RCC 7860 (cell line): ENCODE measurements at regions not wholly inside any gene's neighbourhood (a gene's known extent, or its start where the extent isn't known, plus 50 kb on each side); places are given as distances from the start of the nearest gene placed in this dataset.
"Not testable (repeated sequence)": the region's sequence is repeated elsewhere in the genome, so short reads cannot be mapped to it uniquely, and the experiment has no call there.

Source experiments
- DNase-seq: peaks from one replicate; pipeline ENCODE4 v3.0.0-alpha.2; 2015; ENCODE audit warnings: low spot score
- FAIRE-seq: peaks from 2 replicates; lab custom pipeline; 2012; peaks lifted over from hg19 to GRCh38; lab: Jason Lieb, UNC

DNA sequence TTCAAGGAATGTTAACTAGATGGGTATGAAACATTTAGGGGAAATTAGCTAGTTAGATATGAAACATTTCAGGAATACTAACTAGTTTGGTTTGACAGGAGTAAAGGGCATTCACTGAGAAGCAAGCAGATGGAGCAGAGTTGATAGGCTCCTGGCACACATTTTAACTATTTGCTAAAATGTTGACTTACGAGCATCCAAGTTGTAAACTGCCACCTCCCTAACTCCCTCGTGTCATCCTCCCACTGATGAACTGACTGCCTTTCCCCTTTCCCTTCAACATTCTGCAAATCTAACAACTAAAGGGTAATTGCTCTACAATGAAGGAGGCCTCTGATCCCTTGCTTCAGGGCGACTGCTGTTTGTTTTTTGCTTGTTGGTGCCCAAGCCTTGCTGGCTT is 580.4 kb upstream of the FAM98A start:
- DNase-seq (no peak), FAIRE-seq (no peak)

DNA sequence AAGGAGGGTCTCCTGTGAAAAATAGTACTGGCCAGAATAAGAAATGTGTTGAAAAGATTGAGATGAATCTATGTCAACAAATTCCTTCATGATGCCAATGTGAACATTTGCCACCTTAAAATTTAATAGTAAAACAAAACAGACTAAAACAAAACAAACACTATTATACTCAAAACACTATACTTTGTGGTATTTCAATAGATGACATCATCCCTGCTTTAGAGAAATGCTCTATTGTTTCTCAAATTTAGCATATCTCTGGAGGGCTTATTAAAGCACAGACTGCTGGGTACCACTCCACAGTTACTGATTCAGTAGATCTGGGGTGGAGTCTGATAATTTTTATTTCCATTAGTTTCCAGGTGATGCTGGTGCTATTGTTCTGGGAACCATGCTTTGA is 579.4 kb upstream of the FAM98A start:
- DNase-seq = no peak
- no peak for FAIRE-seq

DNA sequence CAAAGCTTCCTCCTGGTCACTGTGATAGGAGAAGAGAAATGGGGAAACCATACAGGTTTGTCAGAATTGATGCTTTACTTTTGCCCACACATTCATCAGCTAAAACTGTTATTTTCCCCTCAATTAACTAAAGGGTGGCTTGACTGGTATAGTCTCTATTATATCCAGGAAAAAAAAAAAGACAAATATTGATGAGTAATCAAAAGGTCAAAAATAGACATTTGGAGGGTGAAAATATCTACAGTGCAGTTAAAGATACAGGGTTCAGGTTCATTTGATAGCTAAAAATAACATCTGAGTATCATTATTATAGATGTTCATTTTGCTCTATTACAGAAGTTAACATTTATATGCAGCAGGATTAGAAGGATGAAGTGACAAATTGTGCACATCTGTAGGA is 577.6 kb upstream of the FAM98A start:
- FAIRE-seq (no peak), DNase-seq (no peak)

DNA sequence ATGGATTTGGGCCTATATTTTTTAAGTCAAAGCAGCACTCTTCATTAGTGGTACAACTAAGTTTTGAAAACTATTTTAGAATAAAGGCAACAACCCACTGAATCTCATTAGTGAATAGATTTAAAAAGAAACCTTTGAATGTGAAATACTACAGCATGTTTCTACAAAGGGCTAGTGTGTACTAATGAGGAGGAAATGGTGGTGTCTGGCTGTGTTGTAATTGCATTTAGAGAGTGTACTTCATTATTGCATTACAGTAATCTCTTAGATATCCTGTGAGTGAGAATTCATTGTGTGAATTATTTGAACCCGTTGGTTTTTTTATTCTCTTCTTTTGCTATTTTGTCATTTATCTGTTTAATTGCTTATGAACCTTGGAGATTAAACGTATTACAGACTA is 575.4 kb upstream of the FAM98A start:
- no peak for FAIRE-seq
- no peak for DNase-seq

DNA sequence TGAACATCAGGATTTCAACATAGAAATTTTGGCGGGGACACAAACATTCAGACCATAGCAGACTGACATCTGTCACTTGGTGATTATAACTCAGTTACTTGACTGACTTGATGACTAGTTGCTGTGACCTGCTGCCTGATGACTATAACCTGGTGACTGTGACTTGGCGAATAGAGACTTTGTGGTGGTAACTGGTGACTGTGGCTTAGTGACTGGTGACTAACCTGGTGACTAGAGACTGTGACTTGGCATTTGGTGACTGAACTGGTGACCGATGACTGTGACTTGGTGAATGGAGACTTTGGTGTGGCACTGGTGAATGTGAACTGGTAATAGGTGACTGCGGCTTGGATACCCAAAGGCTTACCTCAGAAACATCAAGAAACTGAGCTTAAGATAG is 563.1 kb upstream of the FAM98A start:
- DNase-seq (peak; percentile 90), FAIRE-seq (peak; percentile 89)

DNA sequence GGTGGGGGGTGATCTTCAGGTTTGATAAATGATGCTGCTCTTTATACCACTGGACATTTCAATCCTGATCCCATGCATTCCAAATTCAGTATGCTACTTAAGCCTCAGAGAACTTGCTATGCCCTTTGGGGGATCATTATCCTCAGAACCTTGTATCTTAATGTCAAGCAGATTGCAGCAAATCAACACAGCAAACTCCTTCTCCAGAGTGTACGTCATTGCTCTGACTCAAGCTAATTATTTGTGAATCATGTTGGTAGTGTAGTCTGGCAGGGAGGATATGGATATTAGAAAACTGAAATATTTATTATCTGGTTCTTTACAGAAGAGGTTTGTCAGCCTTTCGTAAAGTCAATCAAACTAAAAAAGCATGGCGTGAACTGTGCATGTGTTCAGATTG is 562.5 kb upstream of the FAM98A start:
- DNase-seq (peak; percentile 35), FAIRE-seq (peak; percentile 40)

DNA sequence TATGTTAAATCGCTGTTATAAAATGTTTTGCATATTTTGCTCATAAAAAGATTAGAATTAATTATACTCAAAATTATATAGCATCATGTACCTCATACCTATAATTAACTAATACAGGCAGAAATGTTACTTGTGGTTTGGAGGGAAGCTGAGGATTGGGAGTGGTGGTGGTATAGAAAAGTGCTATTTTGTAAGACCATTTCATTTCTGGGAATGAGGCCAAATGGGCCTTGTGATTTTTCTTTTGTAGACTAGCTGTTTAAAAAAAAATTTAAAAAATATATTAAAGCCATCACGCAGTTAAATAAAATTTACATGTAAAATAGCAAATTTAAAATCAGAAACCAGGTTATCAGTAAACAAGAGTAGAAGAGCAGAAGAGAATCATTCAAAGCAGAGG is 560.8 kb upstream of the FAM98A start:
- no peak for FAIRE-seq
- DNase-seq = no peak

DNA sequence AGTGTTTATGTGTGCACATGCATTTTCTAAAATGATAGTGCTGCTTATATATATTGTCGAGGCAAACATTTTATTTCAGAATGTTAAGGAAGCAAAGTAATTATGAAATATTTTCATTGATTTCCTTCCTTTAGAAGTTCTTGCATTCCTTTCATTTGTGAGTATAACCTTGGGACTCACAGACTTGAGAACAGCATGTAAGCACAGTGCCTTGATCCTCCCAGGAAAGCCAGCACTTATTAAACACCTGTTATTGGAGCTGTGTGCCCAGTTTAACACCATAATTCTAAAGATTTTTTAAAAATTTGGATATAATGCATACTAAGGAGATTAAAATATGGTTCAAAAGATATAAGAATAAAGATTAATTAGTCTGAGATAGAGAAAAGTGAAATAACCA is 554.4 kb upstream of the FAM98A start:
- no peak for FAIRE-seq
- DNase-seq = no peak

DNA sequence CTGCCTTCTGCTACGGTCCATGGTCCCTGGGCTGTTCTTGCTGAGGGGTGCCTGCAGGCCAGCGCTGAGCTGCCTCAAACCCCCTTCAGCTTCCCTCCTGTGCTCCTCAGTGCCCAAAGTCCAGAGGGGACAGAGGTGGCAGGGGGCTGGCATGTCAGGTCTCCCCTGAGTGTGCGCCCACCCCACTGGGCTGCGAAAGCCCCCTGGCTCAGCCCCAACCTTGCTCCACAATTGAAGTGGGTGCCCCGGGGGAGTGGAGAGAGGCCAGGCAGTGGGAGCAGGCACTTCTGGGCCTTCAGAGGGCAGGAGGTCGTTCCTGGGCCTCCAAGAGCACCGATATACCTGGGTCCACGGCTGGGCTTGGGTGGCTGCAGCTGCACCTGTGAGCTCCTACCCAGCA is 548.7 kb upstream of the FAM98A start:
- FAIRE-seq = no peak
- no peak for DNase-seq

DNA sequence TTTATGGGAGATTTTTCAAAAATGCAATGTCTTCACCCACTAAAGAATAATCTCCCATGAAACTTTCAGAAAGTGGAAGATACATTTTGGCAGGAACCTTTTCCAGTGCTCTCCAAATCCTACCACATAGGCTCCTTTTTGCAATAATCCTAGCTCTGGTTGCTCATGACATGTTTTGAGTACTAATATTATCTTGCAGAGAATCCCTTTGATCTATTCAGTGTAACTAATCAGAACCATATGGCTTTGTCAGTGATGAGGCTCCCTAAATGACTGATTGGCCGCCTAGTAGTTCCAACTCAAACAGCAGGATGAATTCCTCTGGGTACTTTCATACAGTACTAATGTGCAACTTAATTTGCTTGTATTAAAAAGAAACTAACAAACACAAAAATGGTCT is 544.0 kb upstream of the FAM98A start:
- DNase-seq (no peak), FAIRE-seq (no peak)

DNA sequence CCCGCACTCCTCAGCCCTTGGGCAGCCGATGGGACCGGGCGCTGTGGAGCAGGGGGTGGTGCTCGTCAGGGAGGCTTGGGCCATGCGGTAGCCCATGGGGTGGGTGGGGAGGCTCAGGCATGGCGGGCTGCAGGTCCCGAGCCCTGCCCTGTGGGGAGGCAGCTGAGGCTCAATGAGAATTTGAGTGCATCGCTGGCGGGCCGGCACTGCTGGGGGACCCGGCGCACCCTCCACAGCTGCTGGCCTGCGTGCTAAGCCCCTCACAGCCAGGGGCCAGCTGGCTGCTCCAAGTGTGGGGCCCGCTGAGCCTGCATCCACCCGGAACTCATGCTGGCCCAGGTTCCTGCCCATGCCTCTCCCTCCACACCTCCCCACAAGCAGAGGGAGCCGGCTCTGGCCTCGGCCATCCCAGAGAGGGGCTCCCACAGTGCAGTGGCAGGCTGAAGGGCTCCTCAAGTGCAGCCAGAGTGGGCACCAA is 543.5 kb upstream of the FAM98A start:
- not testable (repeated sequence) for FAIRE-seq, DNase-seq

DNA sequence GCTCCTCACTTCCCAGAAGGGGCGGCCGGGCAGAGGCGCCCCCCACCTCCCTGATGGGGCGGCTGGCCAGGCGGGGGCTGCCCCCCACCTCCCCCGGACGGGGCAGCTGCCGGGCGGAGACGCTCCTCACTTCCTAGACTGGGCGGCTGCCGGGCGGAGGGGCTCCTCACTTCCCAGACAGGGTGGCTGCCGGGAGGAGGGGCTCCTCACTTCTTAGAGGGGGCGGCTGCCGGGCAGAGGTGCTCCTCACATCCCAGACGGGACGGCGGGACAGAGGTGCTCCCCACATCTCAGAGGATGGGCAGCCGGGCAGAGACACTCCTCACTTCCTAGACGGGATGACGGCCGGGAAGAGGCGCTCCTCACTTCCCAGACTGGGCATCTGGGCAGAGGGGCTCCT is 534.0 kb upstream of the FAM98A start:
- not testable (repeated sequence) for DNase-seq, FAIRE-seq

DNA sequence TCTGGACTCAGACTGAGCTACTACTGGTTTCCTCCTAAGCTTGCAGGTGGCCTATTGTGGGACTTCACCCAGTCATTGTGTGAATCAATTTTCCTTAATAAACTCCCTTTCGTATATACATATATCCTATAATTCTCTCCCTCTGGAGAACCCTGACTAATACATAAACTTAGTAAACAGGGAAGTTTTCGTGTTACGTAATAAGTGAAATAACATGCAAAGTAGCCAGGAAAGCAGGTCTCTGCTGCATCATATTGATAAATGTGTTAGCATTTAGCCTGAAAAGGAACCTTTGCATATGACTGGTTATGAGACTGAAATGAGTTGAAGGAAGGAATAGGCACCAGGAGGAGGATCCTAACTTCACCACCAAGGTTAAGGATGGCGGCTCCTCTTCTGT is 527.2 kb upstream of the FAM98A start:
- no peak for DNase-seq
- no peak for FAIRE-seq

DNA sequence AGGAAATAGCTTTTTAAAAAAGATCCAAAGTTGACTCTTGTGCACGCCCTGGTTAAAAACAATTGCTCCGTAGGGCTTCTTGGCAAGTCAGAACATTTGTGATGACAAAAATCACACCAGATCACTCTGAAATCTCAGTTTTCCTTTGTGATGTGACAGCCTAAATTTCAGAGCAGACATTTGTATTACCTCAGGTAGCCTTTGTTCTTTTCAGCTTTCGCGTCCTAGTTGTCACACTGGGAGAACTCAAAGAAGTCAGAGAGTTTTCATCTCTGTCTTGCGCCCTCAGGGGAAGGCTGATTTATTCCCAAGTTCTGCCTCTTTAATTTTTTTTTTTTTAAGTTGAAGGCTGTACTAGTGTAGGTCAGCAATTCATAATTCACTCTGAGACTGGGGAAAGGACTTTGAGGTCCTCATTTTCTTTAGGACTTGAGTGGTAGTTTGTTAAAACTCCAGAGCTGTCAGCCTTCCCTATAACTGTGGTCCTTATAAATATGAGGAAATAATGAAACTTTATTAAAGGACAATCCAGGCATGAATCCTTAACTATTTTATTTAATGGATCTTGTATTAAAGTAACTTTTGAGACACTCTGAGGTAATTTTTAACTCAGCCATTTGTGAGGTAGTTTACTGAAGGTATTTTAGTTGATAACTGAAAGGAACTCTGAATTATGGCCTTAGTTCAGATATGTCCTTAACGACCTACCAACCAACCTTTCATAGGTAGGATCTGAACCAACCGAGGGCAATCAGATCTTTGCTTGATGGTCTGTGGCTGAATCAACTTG is 525.1 kb upstream of the FAM98A start:
- no peak for DNase-seq
- peak; percentile 90 for FAIRE-seq

DNA sequence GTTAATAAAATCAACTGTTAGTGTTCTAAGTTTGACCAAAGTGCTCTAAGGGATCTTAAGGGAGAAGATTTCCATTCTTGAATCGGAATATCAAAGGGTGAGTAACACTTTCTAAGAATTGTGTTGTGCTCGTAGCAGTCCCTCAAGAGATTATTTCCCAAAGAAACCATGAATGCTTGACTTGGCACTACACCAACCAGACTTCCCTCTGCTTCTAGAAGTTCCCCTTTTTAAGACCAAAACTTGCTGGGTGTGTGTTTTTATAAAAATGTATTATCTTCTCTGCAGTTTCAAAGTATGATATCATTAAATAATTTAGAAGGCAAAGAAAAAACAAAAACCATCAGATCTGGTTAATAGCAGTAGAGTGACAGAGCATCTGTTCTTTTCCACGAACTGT is 522.0 kb upstream of the FAM98A start:
- FAIRE-seq = no peak
- DNase-seq = no peak

DNA sequence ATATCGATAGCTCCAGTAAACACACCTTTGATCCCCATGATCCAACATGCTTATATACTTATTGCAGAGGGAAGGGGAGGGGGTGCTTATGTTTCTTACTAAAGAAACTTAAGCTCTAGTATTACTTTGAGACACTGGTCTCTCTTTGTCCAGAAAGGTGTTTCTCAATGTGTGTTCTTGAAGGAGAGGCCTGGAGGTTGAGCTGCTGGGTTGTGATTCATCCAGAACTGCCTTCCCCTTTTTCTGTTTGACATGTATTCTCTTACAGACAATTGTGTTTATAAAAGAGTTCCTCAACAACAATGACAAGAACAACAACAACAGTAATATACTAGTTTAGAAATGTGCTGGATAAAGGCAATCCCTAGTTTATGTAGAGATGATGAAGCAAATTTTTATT is 516.0 kb upstream of the FAM98A start:
- FAIRE-seq (no peak), DNase-seq (no peak)

DNA sequence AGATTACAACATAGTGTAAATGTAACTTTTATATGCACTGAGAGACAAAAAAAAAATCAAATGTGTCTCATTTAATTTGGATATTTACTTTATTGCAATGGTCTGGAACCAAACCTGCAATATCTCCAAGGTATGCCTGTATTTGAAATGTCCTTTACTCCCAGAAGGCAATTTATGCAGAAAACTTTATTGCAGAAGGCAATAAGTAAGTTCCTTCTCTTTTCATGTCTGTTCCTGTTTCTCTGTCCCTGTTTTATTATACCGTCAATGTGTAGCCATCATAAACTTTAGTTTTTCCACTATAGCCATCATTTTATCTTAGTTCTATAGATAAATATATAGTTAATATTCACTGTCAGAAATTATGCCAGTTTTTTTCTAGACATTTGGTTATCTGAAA is 513.1 kb upstream of the FAM98A start:
- no peak for FAIRE-seq

DNA sequence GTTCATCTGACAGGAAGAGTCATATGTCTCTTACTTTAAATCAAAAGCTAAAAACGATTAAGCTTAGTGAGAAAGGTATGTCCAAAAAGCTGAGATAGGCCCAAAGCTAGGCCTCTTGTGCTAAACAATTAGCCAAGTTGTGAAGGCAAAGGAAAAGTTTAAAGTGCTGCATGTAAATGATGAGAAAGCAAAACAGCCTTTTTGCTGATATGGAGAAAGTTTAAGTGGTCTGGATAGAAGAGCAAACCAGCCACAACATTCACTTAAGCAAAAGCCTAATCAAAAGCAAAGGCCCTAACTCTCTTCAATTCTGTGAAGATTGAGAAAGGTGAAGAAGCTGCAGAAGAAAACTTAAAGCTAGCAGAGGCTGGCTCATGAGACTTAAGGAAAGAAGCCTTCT is 511.3 kb upstream of the FAM98A start:
- DNase-seq = no peak
- no peak for FAIRE-seq

More for the DNA sequence above, 513.1 kb upstream of the FAM98A start:
- no peak for DNase-seq

DNA sequence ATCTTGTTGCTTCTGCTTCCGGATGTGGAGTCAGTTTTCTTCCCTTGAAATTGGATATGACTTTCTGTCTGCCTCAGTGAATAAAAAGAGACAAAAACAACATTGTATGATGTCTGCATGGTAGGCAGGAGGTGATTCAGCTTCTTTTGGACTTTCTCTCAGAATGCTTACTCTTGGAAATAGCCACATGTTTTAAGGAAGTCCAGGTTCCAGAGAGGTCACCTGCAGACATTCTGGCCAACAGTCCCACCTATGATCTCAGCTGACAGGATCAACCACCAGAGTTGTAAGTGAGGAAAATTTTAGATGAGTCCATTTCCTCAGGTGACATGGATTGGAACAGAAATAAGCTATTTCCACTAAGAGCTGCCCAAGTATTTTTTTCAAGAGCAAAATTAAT is 508.7 kb upstream of the FAM98A start:
- DNase-seq (no peak), FAIRE-seq (no peak)

DNA sequence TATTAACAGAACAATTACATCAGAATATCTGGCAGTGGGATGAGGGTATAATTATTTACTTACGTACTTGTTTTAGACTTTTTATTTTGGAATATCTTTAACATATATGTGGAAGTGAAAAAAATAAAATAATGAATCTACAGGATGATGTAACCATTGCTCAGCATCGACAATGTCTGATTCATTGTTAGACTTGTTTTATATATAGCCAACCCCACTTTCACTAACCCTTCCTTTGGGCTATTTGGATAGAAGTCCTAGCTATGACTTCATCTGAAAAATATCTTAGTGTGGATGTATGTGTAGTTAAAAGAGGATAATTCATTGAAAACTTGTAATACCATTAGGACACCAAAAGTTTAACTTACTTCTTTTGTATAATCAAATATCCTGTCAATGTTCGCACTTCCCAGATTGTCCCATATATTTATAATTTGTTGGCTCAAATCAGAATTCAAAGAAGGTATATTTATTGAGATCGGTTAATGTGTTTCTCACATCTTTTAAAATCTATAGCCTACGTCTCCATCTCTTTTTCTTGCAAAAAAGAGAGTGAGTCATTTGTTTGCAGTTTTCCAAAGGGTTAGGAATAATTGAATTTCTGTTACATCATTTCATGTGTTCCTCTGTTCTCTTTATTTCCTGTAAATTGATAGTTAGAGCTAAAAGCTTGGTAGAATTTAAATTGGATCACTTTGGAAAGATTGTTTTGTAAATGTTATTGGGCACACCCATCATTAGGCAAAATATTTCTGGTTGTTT is 506.1 kb upstream of the FAM98A start:
- DNase-seq = peak; percentile 90
- FAIRE-seq = peak; percentile 98

DNA sequence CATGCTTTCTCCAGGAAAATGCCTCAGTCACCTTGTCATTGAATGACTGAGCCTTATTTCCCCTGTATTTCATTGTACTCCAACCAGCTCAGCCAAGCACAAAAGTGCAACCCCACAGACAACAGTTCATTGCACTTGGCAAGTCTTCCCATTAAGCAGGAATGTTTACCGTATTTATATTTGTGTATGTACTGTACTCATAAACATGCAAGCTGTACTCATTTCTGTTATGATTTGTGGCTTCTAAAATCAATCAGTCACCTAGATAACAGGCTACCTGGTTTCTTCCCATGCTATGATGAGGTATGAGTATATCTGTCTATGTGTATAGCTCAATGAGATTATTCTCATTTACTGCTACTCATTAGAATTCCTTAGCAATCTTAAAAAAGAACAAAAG is 505.5 kb upstream of the FAM98A start:
- DNase-seq = peak; percentile 76
- no peak for FAIRE-seq

DNA sequence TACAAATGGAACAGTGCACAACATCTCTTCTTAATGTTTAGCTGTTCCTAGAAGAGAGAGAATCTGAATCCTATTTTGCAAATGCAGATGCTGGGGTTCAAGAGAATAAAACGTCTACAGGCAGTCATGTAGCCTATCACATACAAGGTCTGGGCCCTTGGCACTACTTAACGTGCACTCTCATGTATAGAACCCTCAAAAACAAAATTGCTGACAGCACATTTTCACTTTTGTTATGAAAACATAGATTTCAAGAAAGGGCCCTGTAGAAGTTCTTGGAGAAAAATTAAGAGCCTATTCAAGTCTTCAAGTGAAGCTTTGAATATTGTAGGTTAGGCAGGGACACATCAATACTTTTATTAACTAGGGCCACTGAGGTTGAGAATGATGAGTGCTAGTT is 504.3 kb upstream of the FAM98A start:
- DNase-seq (no peak), FAIRE-seq (no peak)
